ENCODE measurements at regions not wholly inside any gene's neighbourhood (a gene's known extent, or its start where the extent isn't known, plus 50 kb on each side); places are given as distances from the start of the nearest gene placed in this dataset.

GRCh38 chr6:122553697-122554096 is 56.5 kb upstream of the PKIB start:
- Histone ChIP-seq H3K9ac (ENCODE audit: extremely low read depth, insufficient read length, low read length) (no peak overlapping the region), H3K23ac (ENCODE audit: insufficient read length, low read depth, low read length) (no peak overlapping the region), H2BK12ac (ENCODE audit: insufficient read length, low read depth, low read length) (no peak overlapping the region), H2AK5ac (ENCODE audit: insufficient read length, low read length) (no peak overlapping the region), H3K27ac (ENCODE audit: insufficient read length, low read depth, low read length) (no peak overlapping the region), H3T11ph (ENCODE audit: low read length) (no peak overlapping the region), H4K8ac (replicated peaks; ENCODE audit: insufficient read length, low read depth, low read length) (no peak overlapping the region), H4K91ac (ENCODE audit: insufficient read length, low read depth, low read length) (no peak overlapping the region), H2BK120ac (ENCODE audit: low read depth, low read length, poor library complexity, severe bottlenecking) (no peak overlapping the region), H3K27me3 (ENCODE audit: insufficient read depth, low read length) (no peaks in the 10 kb centered on the region), H4K20me1 (ENCODE audit: control insufficient read depth, insufficient read depth, insufficient read length) (no peaks in the 10 kb centered on the region), H4K5ac (ENCODE audit: insufficient read length, low read depth, low read length) (no peak overlapping the region), H2BK15ac (ENCODE audit: low read depth, low read length) (no peak overlapping the region), H2AFZ (ENCODE audit: low read length) (no peak overlapping the region), H3K14ac (ENCODE audit: insufficient read depth, low read length) (no peak overlapping the region), H3K79me1 (ENCODE audit: insufficient read depth, low read depth, low read length, poor library complexity, severe bottlenecking) (no peaks in the 10 kb centered on the region), H3K23me2 (ENCODE audit: insufficient read length, low read depth, low read length, poor library complexity, severe bottlenecking) (no peaks in the 10 kb centered on the region), H3K9me3 (ENCODE audit: control insufficient read depth, low read depth, low read length) (no peaks in the 10 kb centered on the region), H3K18ac (ENCODE audit: insufficient read length, low read depth, low read length) (no peak overlapping the region), H3K4me2 (ENCODE audit: insufficient read depth, insufficient read length, low read length) (no peak overlapping the region), H2BK5ac (ENCODE audit: insufficient read length, low read length) (no peak overlapping the region), H2BK20ac (ENCODE audit: low read depth, low read length, poor library complexity, severe bottlenecking) (no peak overlapping the region), H3K4me1 (ENCODE audit: insufficient read depth, low read length) (no peaks in the 10 kb centered on the region), H3K79me2 (ENCODE audit: insufficient read depth, low read length) (peaks cover 5% of the 10 kb centered on the region; the same call in 1 of the 2 replicates), H3K4ac (ENCODE audit: low read depth, low read length) (no peak overlapping the region), H3K56ac (ENCODE audit: insufficient read length, low read depth, low read length) (no peak overlapping the region)
- no peak for TF ChIP-seq CTCF (conservative IDR thresholded peaks at IDR 0.05)
- 100% methylated on average over 1 of the region's 3 CpGs for WGBS (ENCODE audit: extremely low coverage, insufficient read length, low lambda C conversion rate)
- H3K36me3 Mint-ChIP-seq (ENCODE audit: insufficient read depth in 1 of 3, low read depth in 3 of 3) = peaks cover under 1 to 16% (median under 1%) of the 10 kb centered on the region in 3 experiments; a peak in 5 of 7 replicates
- no peak overlapping the region for H3K4me3 Mint-ChIP-seq
- no peaks in the 10 kb centered on the region for H3K4me1 Mint-ChIP-seq
- H3K27me3 Mint-ChIP-seq (ENCODE audit: low read depth) = no peaks in the 10 kb centered on the region
- DNase-seq = no peak
- no peak overlapping the region; a peak in 1 of 7 replicates for H3K27ac Mint-ChIP-seq
- peaks cover under 1% of the 10 kb centered on the region in 2 experiments; a peak in 2 of 5 replicates for H3K9me3 Mint-ChIP-seq
